ENCODE measurements at regions not wholly inside any gene's neighbourhood (a gene's known extent, or its start where the extent isn't known, plus 50 kb on each side); places are given as distances from the start of the nearest gene placed in this dataset.

DNA sequence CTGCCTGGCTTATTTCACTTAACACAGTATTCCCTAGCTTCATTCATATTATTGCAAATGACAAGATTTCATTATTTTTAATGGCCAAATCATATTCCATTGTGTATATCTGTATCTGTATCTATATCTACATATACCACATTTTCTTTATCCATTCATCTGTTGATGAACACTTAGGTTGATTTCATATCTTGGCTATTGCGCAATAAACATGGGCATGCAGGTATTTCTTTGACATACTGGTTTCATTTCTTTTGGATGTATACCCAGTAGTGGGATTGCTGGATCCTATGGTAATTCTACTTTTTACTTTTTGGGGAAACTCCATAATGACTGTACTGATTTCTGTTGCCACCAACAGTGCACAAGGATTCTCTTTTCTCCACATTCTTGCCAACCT lies 68.9 kb upstream of the CREB5 start:
- no peaks in the 10 kb centered on the region for H3K27me3 ChIP-seq
- H3K36me3 ChIP-seq: no peaks in the 10 kb centered on the region
- peaks cover 0 to 5% (median 0%) of the 10 kb centered on the region in 3 donors for H3K9me3 ChIP-seq
- peaks cover 0 to 21% (median 10%) of the 10 kb centered on the region in 3 donors for H3K4me1 ChIP-seq
- ATAC-seq: no peak
- no peak for TF ChIP-seq EP300 (IDR thresholded peaks at IDR 0.05)
- TF ChIP-seq POLR2AphosphoS5 (IDR thresholded peaks at IDR 0.05): no peak
- TF ChIP-seq, protein P1, sequence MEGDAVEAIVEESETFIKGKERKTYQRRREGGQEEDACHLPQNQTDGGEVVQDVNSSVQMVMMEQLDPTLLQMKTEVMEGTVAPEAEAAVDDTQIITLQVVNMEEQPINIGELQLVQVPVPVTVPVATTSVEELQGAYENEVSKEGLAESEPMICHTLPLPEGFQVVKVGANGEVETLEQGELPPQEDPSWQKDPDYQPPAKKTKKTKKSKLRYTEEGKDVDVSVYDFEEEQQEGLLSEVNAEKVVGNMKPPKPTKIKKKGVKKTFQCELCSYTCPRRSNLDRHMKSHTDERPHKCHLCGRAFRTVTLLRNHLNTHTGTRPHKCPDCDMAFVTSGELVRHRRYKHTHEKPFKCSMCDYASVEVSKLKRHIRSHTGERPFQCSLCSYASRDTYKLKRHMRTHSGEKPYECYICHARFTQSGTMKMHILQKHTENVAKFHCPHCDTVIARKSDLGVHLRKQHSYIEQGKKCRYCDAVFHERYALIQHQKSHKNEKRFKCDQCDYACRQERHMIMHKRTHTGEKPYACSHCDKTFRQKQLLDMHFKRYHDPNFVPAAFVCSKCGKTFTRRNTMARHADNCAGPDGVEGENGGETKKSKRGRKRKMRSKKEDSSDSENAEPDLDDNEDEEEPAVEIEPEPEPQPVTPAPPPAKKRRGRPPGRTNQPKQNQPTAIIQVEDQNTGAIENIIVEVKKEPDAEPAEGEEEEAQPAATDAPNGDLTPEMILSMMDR (IDR thresholded peaks at IDR 0.05): no peak
- TF ChIP-seq POLR2A (IDR thresholded peaks at IDR 0.05): no peak
- 100% methylated on average over 1 of the region's 1 CpG for WGBS, 2 donors (ENCODE audit: low coverage in 1 of 2)
- H3K4me3 ChIP-seq: no peak overlapping the region
- no peak overlapping the region for H3K27ac ChIP-seq

DNA sequence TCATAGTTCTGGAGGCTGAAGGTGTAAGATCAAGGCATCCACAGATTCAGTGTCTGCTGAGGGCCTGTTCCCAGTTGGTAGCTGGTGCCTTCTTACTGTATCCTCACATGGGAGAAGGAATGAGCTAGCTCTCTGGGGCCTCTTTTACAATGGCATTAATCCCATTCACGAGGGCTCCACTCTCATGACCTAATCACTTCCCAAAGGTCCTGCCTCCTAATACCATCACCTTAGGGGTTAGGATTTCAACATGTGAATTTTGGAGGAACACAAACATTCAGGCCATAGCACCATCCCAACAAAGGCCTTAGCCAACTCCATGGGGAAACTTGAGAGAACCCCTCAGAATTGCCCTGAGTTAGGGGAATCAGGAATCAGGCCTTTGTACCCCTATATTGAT lies 66.1 kb upstream of the CREB5 start:
- H3K36me3 ChIP-seq: no peaks in the 10 kb centered on the region
- H3K9me3 ChIP-seq: no peaks in the 10 kb centered on the region
- H3K4me1 ChIP-seq: peaks cover 0 to 24% (median 10%) of the 10 kb centered on the region in 3 donors
- H3K4me3 ChIP-seq: no peak overlapping the region
- TF ChIP-seq POLR2AphosphoS5 (IDR thresholded peaks at IDR 0.05) (no peak), POLR2A (IDR thresholded peaks at IDR 0.05) (no peak)
- 80 to 100% methylated on average over 1 of the region's 1 CpG for WGBS, 2 donors (ENCODE audit: low coverage in 1 of 2)
- ATAC-seq: peak; percentile 16
- H3K27ac ChIP-seq: peak overlapping the region; percentile 47 to 74 (median 53)
- H3K27me3 ChIP-seq: no peaks in the 10 kb centered on the region

DNA sequence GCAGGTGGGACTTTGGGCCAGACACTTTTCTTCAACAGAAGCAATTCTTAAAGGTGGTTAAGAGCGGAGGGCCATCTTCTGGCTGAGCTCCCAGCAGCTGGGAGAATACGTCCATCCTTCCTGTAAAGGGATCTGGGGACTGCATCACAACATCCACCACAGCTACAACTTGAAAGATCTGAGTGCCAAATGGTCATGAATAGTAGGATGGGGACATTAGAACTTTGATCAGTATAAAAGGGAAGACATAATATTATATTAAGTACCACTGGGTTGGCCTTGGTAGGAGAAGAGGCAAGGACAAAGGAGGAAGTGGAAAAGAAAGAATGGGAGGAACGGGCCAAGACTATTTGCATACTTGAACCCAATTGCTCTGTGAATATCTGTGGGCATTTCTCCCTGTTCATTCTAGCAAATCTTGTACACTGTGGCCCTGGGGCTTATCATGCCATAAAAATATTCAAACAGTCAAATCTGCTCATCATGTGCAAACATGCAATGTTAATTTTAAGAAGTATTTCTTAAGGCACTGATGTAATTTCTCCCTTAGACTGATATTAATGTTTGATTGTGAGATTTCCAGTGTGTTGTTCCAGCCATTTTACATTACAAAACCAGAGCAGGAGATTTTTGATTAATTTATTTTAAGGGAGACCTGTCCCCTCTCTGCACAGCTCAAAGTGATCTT lies 65.5 kb upstream of the CREB5 start:
- no peak for TF ChIP-seq EP300 (IDR thresholded peaks at IDR 0.05)
- no peak for TF ChIP-seq POLR2A (IDR thresholded peaks at IDR 0.05)
- TF ChIP-seq POLR2AphosphoS5 (IDR thresholded peaks at IDR 0.05): no peak
- TF ChIP-seq, protein P1 (IDR thresholded peaks at IDR 0.05): no peak
- Histone ChIP-seq H3K27ac (peak overlapping the region; percentile 47 to 74 (median 56)), H3K4me3 (no peak overlapping the region), H3K4me1 (peaks cover 0 to 24% (median 10%) of the 10 kb centered on the region in 3 donors), H3K9me3 (no peaks in the 10 kb centered on the region), H3K27me3 (no peaks in the 10 kb centered on the region), H3K36me3 (no peaks in the 10 kb centered on the region)
- ATAC-seq: peak; percentile 79
- WGBS, 2 donors (ENCODE audit: low coverage in 1 of 2): 42 to 50% methylated on average over 1 to 2 of the region's 3 CpGs

DNA sequence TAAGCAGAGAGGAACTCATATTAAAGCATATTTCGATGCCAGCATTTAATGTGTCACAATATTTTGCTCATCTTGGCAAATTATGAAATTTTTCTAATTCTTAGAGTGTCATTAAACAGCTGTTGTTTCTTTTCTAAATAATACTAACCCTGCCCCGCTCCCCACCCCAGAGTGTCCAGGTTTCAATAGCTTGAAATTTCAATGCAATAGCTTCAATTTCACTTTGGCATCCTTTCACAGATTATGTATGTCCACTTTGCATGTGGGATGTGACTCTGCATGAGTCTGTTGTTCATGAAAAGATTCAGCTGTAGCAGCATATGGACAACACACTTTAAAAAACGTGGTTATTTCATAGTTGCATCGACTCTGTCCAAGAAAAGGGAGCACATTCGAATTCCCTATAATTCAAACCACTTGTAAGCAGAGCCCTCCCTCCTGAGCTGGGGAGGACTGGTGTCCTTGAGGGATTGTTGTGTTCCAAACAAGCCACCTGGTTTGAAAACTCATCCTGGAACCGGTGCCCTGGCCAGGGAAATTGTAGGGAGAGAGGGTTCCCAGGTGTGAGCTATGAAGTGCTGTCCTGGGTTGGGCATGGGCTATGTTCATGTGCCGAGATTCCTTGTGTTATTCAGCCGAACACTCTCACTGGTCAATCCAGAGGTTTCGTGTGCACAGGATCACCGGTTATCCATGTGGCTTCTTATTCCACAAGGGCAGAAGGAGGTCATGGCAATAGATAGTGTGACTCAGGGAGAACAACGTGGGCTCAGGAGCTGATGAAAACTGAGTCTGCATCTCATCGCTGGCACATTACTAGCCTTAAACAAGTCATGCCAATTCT lies 64.6 kb upstream of the CREB5 start:
- 43 to 47% methylated on average over 7 to 11 of the region's 12 CpGs for WGBS, 2 donors (ENCODE audit: low coverage in 1 of 2)
- peak; percentile 83 for ATAC-seq
- Histone ChIP-seq H3K36me3 (no peaks in the 10 kb centered on the region), H3K9me3 (no peaks in the 10 kb centered on the region), H3K27me3 (no peaks in the 10 kb centered on the region), H3K27ac (peak overlapping the region; percentile 50 to 74 (median 63)), H3K4me3 (no peak overlapping the region), H3K4me1 (peaks cover 0 to 24% (median 10%) of the 10 kb centered on the region in 3 donors)
- TF ChIP-seq EP300 (IDR thresholded peaks at IDR 0.05): no peak
- no peak for TF ChIP-seq POLR2A (IDR thresholded peaks at IDR 0.05)
- peak; percentile 44 for TF ChIP-seq POLR2AphosphoS5 (IDR thresholded peaks at IDR 0.05)
- TF ChIP-seq, protein P1 (IDR thresholded peaks at IDR 0.05): no peak

DNA sequence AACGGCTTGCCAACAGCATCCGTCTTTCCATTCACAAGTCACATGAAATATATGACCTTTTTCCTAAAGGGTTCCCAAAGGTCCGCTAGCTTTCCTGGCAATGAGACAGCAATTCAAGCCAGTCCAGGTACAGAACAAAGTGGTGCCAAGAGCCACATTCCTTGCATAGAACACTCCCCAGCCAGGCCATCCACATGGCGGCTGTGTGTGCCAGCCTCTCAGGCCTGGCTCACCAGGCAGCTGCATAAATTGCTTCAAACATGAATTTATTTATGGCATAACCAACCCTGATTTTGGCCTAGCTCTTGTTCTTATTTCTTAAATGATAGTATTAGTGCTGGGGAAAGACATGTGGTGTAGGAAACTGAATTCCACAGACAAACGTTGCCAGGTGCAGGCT lies 63.7 kb upstream of the CREB5 start:
- peaks cover 0 to 24% (median 10%) of the 10 kb centered on the region in 3 donors for H3K4me1 ChIP-seq
- TF ChIP-seq, protein P1 (IDR thresholded peaks at IDR 0.05): no peak
- TF ChIP-seq POLR2A (IDR thresholded peaks at IDR 0.05): no peak
- no peak for TF ChIP-seq EP300 (IDR thresholded peaks at IDR 0.05)
- TF ChIP-seq POLR2AphosphoS5 (IDR thresholded peaks at IDR 0.05): no peak
- no peaks in the 10 kb centered on the region for H3K36me3 ChIP-seq
- peak overlapping the region in 3 of 4 donors; percentile 28 to 74 (median 53) for H3K27ac ChIP-seq
- H3K4me3 ChIP-seq: no peak overlapping the region
- no peak for ATAC-seq
- H3K27me3 ChIP-seq: no peaks in the 10 kb centered on the region
- H3K9me3 ChIP-seq: no peaks in the 10 kb centered on the region
- 69 to 82% methylated on average over 5 of the region's 5 CpGs for WGBS, 2 donors (ENCODE audit: low coverage in 1 of 2)
